GM12878 (cell line): ENCODE measurements at regions not wholly inside any gene's neighbourhood (a gene's known extent, or its start where the extent isn't known, plus 50 kb on each side); places are given as distances from the start of the nearest gene placed in this dataset.

Experiments used
- ATAC-seq: fragments of 200-7000 bp; cut with Tn5 transposase; 3 replicates; pipeline ENCODE4 v1.9.1; 2020; ENCODE audit warnings: mild to moderate bottlenecking, moderate library complexity
- BruUV-seq: library from RNA; stranded (reverse); fragments of 400-500 nt; replicated peaks from 2 replicates; lab custom pipeline; 2021; lab: Mats Ljungman, UMichigan
- CTCF ChIA-PET: fragments of 300-600 bp; sonication (Branson Sonifier 250); formaldehyde crosslinking; extraction: SDS; loops from one replicate; lab custom pipeline; 2021; ENCODE audit warnings: inconsistent platforms; lab: Yijun Ruan, JAX
- POLR2A ChIA-PET: fragments of 350-600 bp; formaldehyde crosslinking; extraction: SDS; loops from one replicate; lab custom pipeline; 2021; ENCODE audit warnings: inconsistent platforms; lab: Charles Lee
- RAD21 ChIA-PET: fragments of 300-600 bp; sonication (Branson Sonifier 250); formaldehyde crosslinking; loops from one replicate; lab custom pipeline; 2023; ENCODE audit warnings: antibody characterized with exemption; ENCODE audit not compliant: unreplicated experiment; lab: Charles Lee
- SMC1A ChIA-PET: fragments of 300-600 bp; sonication (Branson Sonifier 250); formaldehyde crosslinking; loops from one replicate; lab custom pipeline; 2023; ENCODE audit not compliant: unreplicated experiment, uncharacterized antibody; lab: Charles Lee
- DNase-seq: peaks from one replicate; pipeline ENCODE4 v3.0.0-alpha.2; 2011; ENCODE audit warnings: low read depth, low spot score
- FAIRE-seq: peaks from 3 replicates; lab custom pipeline; 2011; peaks lifted over from hg19 to GRCh38; lab: Jason Lieb, UNC
- H2AFZ ChIP-seq: 2 replicates; pipeline ENCODE4 v1.6.0; 2011; ENCODE audit warnings: low read depth, low read length, control low read depth; ENCODE audit not compliant: control insufficient read depth
- H3K27ac ChIP-seq: 2 replicates; pipeline ENCODE4 v1.5.1; 2011; ENCODE audit warnings: control low read depth; ENCODE audit not compliant: control insufficient read depth, insufficient read depth
- H3K27me3 ChIP-seq, 2 experiments: replicated peaks in 1 of 2; 2 replicates each; pipeline versions ENCODE4 v1.6.0 to v1.6.1; 2011; ENCODE audit warnings: low read length in 1 of 2; ENCODE audit not compliant: control insufficient read depth in 2 of 2, insufficient read depth in 2 of 2
- H3K36me3 ChIP-seq, 2 experiments: 2 replicates each; pipeline ENCODE4 v1.5.1; 2011; ENCODE audit warnings: low read length in 1 of 2; ENCODE audit not compliant: control insufficient read depth in 2 of 2, insufficient read depth in 2 of 2
- H3K4me1 ChIP-seq: 2 replicates; pipeline ENCODE4 v1.6.1; 2011; ENCODE audit warnings: mild to moderate bottlenecking, low read length, moderate library complexity, mixed read lengths; ENCODE audit not compliant: control insufficient read depth, insufficient read depth
- H3K4me2 ChIP-seq: 2 replicates; pipeline ENCODE4 v1.6.0; 2011; ENCODE audit warnings: control low read depth; ENCODE audit not compliant: control insufficient read depth, insufficient read depth
- H3K4me3 ChIP-seq: fragments of 200-600 bp; sonication (generic); 2 replicates; pipeline ENCODE4 v1.5.1; 2016
- H3K79me2 ChIP-seq: 2 replicates; pipeline ENCODE4 v1.6.0; 2011; ENCODE audit warnings: low read length; ENCODE audit not compliant: control insufficient read depth, insufficient read depth
- H3K9ac ChIP-seq: 2 replicates; pipeline ENCODE4 v1.8.0; 2011; ENCODE audit warnings: low read length, control low read depth, mixed read lengths; ENCODE audit not compliant: control insufficient read depth, insufficient read depth
- H3K9me3 ChIP-seq: replicated peaks from 3 replicates; pipeline ENCODE4 v1.5.1; 2011; ENCODE audit warnings: mild to moderate bottlenecking, low read length; ENCODE audit not compliant: control insufficient read depth, insufficient read depth
- H4K20me1 ChIP-seq: 2 replicates; pipeline ENCODE4 v1.6.0; 2011; ENCODE audit not compliant: control insufficient read depth, insufficient read depth
- BCL11A ChIP-seq: IDR thresholded peaks from 2 replicates; pipeline ENCODE4 v1.6.1; 2011; ENCODE audit warnings: low read depth, low read length
- BMI1 ChIP-seq: fragments of 450-650 bp; IDR thresholded peaks from 2 replicates; pipeline ENCODE4 v1.6.1; 2016; ENCODE audit warnings: mild to moderate bottlenecking, moderate library complexity, borderline replicate concordance
- CEBPB ChIP-seq, 2 experiments: fragments of 150-350 bp in 1 of 2; IDR thresholded peaks; 2 replicates each; pipeline ENCODE4 v1.6.1; 2012 to 2014; ENCODE audit warnings: low read depth in 2 of 2, low read length in 2 of 2, borderline replicate concordance in 1 of 2, inconsistent platforms in 1 of 2
- DPF2 ChIP-seq: fragments of 450-650 bp; IDR thresholded peaks from 2 replicates; pipeline ENCODE4 v1.6.1; 2017; ENCODE audit warnings: mild to moderate bottlenecking
- FOS ChIP-seq: IDR thresholded peaks from 3 replicates; pipeline ENCODE4 v1.6.1; 2011; ENCODE audit warnings: borderline replicate concordance; ENCODE audit not compliant: insufficient read length; ENCODE audit errors: extremely low read depth
- HCFC1 ChIP-seq: fragments of 150-350 bp; IDR thresholded peaks from 2 replicates; pipeline ENCODE4 v1.6.1; 2014; ENCODE audit warnings: low read length
- HSF1 ChIP-seq: fragments of 150-350 bp; IDR thresholded peaks from 2 replicates; pipeline ENCODE4 v1.6.1; 2014; ENCODE audit warnings: mild to moderate bottlenecking, low read depth, low read length
- JUND ChIP-seq: IDR thresholded peaks from 2 replicates; pipeline ENCODE4 v1.6.1; 2012; ENCODE audit warnings: low read depth, mild to moderate bottlenecking, low read length, improper control_type of control experiment, moderate library complexity
- KAT2A ChIP-seq: conservative IDR thresholded peaks from 2 replicates; pipeline ENCODE4 v1.6.1; 2011; ENCODE audit warnings: low read depth, low read length; ENCODE audit not compliant: control insufficient read depth
- MEF2B ChIP-seq: fragments of 450-650 bp; IDR thresholded peaks from 2 replicates; pipeline ENCODE4 v1.6.1; 2018; ENCODE audit warnings: mild to moderate bottlenecking, moderate library complexity; ENCODE audit not compliant: partially characterized antibody, poor library complexity, severe bottlenecking
- POLR2AphosphoS5 ChIP-seq: IDR thresholded peaks from 2 replicates; pipeline ENCODE4 v1.6.1; 2011; ENCODE audit warnings: mild to moderate bottlenecking, low read length, inconsistent platforms
- RUNX3 ChIP-seq: IDR thresholded peaks from 2 replicates; pipeline ENCODE4 v1.6.1; 2012; ENCODE audit warnings: low read length, inconsistent platforms
- SRF ChIP-seq, 2 experiments: IDR thresholded peaks; 2 replicates each; pipeline ENCODE4 v1.6.1; 2011; ENCODE audit warnings: low read depth in 2 of 2, low read length in 2 of 2, mild to moderate bottlenecking in 1 of 2, moderate library complexity in 1 of 2
- STAT1 ChIP-seq: fragments of 450-650 bp; conservative IDR thresholded peaks from 2 replicates; pipeline ENCODE4 v1.6.1; 2014; ENCODE audit warnings: antibody characterized with exemption, mild to moderate bottlenecking
- TCF12 ChIP-seq: IDR thresholded peaks from 2 replicates; pipeline ENCODE4 v1.6.1; 2011; ENCODE audit warnings: low read depth, mild to moderate bottlenecking, low read length
- ZNF217 ChIP-seq: fragments of 450-650 bp; IDR thresholded peaks from 2 replicates; pipeline ENCODE4 v1.6.1; 2017; ENCODE audit warnings: antibody characterized with exemption, mild to moderate bottlenecking
- ZNF384 ChIP-seq: IDR thresholded peaks from 2 replicates; pipeline ENCODE4 v1.6.1; 2012; ENCODE audit warnings: low read depth, mild to moderate bottlenecking, low read length, improper control_type of control experiment, borderline replicate concordance
- WGBS: methylation state at CpG from one replicate; pipeline ENCODE4 v1.1.6; 2016; ENCODE audit warnings: low lambda C conversion rate; ENCODE audit not compliant: insufficient replicate concordance, insufficient coverage; ENCODE audit errors: missing lambda C conversion rate; 5-methylcytosine and 5-hydroxymethylcytosine counted together
- in situ Hi-C: fragments of 300-500 bp; cut with MboI; formaldehyde crosslinking; loops from 9 replicates; pipeline ENCODE4 v1.14.3; 2018; ENCODE audit warnings: mixed read lengths
- intact Hi-C: fragments of 100-400 bp; cut with micrococcal nuclease; formaldehyde crosslinking; loops from one replicate; pipeline ENCODE4 v1.14.2; 2022; ENCODE audit not compliant: unreplicated experiment
- TF ChIP-seq, protein P1 (sequence below): IDR thresholded peaks from 2 replicates; pipeline ENCODE4 v1.6.1; 2011; ENCODE audit warnings: low read depth, low read length, improper control_type of control experiment, borderline replicate concordance
- TF ChIP-seq, protein P2 (sequence below): fragments of 450-650 bp; IDR thresholded peaks from 2 replicates; pipeline ENCODE4 v1.6.1; 2016; ENCODE audit warnings: mild to moderate bottlenecking

DNA sequence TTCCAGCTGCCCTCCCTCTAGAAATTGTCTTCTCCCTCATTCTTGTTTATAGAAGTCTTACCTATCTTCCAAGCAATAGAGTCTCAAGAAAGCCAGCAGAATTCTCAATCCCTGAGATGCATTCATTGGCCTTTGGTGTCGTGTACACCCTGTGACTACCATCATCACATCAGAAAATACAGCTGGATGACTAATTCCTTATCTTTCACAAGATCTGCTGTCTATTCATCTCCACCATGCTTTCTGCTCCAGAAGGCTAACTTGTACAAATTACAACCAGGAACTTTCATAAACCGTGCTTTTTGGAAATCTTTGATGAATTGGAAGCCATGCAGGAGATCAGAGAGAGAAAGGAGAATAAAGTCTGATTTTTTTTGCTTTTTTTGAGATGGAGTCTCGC lies 1062.9 kb upstream of the GHITM start (continued):
- TF ChIP-seq CEBPB (IDR thresholded peaks at IDR 0.05; ENCODE audit: borderline replicate concordance in 1 of 2, low read depth in 2 of 2, low read length in 2 of 2) (no peak), ZNF384 (no peak), HSF1 (no peak), TCF12 (no peak), STAT1 (no peak), HCFC1 (no peak)
- TF ChIP-seq, protein P1, sequence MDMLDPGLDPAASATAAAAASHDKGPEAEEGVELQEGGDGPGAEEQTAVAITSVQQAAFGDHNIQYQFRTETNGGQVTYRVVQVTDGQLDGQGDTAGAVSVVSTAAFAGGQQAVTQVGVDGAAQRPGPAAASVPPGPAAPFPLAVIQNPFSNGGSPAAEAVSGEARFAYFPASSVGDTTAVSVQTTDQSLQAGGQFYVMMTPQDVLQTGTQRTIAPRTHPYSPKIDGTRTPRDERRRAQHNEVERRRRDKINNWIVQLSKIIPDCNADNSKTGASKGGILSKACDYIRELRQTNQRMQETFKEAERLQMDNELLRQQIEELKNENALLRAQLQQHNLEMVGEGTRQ, result no peak

DNA sequence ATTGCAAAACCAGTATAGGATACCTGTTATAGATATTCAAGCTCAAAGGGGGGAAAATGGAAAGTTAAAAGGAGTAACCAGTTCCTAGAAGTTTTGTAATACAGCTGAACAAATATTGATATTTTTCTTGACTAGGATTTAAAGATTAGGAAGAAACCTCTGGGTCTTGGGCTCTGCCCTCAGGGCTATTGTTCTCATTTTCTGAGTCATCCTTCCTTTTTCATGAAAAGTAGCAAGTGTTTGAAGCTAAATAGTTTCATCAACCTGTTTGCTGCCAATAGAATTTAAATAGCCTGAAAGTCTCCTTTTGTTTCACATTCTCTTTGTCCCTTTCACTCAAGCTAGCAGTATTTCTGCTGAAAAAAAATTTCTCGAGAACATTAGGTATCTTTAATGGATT lies 1061.1 kb upstream of the GHITM start:
- CTCF ChIA-PET, result no interaction called here
- TF ChIP-seq BCL11A (no peak), RUNX3 (no peak), SRF (IDR thresholded peaks at IDR 0.05; ENCODE audit: low read depth in 2 of 2, low read length in 2 of 2) (no peak), DPF2 (no peak), POLR2AphosphoS5 (no peak), BMI1 (no peak), MEF2B (no peak), FOS (no peak), JUND (no peak), KAT2A (no peak), ZNF217 (no peak)
- TF ChIP-seq, protein P2, sequence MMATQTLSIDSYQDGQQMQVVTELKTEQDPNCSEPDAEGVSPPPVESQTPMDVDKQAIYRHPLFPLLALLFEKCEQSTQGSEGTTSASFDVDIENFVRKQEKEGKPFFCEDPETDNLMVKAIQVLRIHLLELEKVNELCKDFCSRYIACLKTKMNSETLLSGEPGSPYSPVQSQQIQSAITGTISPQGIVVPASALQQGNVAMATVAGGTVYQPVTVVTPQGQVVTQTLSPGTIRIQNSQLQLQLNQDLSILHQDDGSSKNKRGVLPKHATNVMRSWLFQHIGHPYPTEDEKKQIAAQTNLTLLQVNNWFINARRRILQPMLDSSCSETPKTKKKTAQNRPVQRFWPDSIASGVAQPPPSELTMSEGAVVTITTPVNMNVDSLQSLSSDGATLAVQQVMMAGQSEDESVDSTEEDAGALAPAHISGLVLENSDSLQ, result no peak

More for the DNA sequence above, 1061.1 kb upstream of the GHITM start:
- H3K4me2 ChIP-seq, result no peak overlapping the region
- in situ Hi-C loops (no loop called here), intact Hi-C loops (no loop called here)
- ChIA-PET RAD21 (no interaction called here), SMC1A (no interaction called here), POLR2A (no interaction called here)
- ATAC-seq (no peak), DNase-seq (no peak), FAIRE-seq (no peak)
- 0% methylated on average over 1 of the region's 1 CpG for WGBS
- no peak overlapping the region for H3K27ac ChIP-seq
- BruUV-seq, result no TSS peak
- H3K4me3 ChIP-seq, result no peak overlapping the region
- no peaks in the 10 kb centered on the region for H3K79me2 ChIP-seq
- H3K9me3 ChIP-seq, result no peaks in the 10 kb centered on the region
- H4K20me1 ChIP-seq, result no peaks in the 10 kb centered on the region
- H3K27me3 ChIP-seq, result no peaks in the 10 kb centered on the region
- no peak overlapping the region for H2AFZ ChIP-seq
- no peak overlapping the region for H3K9ac ChIP-seq
- no peaks in the 10 kb centered on the region for H3K36me3 ChIP-seq
- H3K4me1 ChIP-seq, result no peaks in the 10 kb centered on the region
